Sigmoid colon (tissue), 4 donors: ENCODE measurements at regions not wholly inside any gene's neighbourhood (a gene's known extent, or its start where the extent isn't known, plus 50 kb on each side); places are given as distances from the start of the nearest gene placed in this dataset.

Source experiments
- CTCF ChIP-seq, 4 experiments: fragments of 450-650 bp in 3 of 4; fragments of 200-600 bp in 1 of 4; IDR thresholded peaks; one replicate each; pipeline ENCODE4 v1.5.1; 2016 to 2019; ENCODE audit warnings: antibody characterized with exemption in 4 of 4, mild to moderate bottlenecking in 3 of 4, moderate library complexity in 2 of 4
- EP300 ChIP-seq, 4 donors: sonication (generic); formaldehyde crosslinking; IDR thresholded peaks; one replicate each; pipeline ENCODE4 v1.6.1; 2017; ENCODE audit warnings: antibody characterized with exemption in 4 of 4
- POLR2A ChIP-seq, 2 donors: fragments of 450-650 bp; IDR thresholded peaks; one replicate each; pipeline ENCODE4 v1.6.1; 2016; ENCODE audit warnings: antibody characterized with exemption in 2 of 2, mild to moderate bottlenecking in 2 of 2, moderate library complexity in 2 of 2
- POLR2AphosphoS5 ChIP-seq, 4 donors: sonication (generic); formaldehyde crosslinking; IDR thresholded peaks; one replicate each; pipeline ENCODE4 v1.6.1; 2017; ENCODE audit warnings: antibody characterized with exemption in 4 of 4

GRCh38 chr7:11988186-11988585, 156.2 kb upstream of the THSD7A start:
- TF ChIP-seq CTCF (IDR thresholded peaks at IDR 0.05) (no peak), POLR2AphosphoS5 (IDR thresholded peaks at IDR 0.05) (no peak), POLR2A (IDR thresholded peaks at IDR 0.05) (no peak), EP300 (IDR thresholded peaks at IDR 0.05) (no peak)
